HG02623 (cell line): ENCODE measurements at regions not wholly inside any gene's neighbourhood (a gene's known extent, or its start where the extent isn't known, plus 50 kb on each side); places are given as distances from the start of the nearest gene placed in this dataset.

Source experiments
- ATAC-seq: cut with Tn5 transposase; IDR thresholded peaks from one replicate; pipeline ENCODE4 v1.9.1; 2021; ENCODE audit warnings: moderate library complexity; ENCODE audit not compliant: unreplicated experiment

DNA sequence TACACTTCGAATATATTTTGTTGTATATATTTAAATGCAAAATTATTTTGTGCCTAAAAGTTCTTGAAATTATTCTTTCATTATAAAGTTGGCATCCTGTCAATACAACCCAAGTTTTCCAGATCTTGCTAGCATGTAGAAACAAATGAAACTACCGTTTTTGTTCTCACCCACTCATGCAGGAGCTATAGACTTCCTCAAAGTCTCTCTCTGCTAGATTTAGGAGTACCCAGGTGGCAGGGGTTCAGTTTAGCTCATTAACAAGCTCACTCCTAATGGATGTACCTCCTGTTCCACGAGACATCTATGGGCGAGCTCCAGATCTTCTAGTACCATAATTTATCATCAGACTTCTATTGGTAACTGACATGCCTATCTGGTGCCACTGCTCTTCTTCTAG is 390.2 kb upstream of the POU3F1 start:
- no peak for ATAC-seq

DNA sequence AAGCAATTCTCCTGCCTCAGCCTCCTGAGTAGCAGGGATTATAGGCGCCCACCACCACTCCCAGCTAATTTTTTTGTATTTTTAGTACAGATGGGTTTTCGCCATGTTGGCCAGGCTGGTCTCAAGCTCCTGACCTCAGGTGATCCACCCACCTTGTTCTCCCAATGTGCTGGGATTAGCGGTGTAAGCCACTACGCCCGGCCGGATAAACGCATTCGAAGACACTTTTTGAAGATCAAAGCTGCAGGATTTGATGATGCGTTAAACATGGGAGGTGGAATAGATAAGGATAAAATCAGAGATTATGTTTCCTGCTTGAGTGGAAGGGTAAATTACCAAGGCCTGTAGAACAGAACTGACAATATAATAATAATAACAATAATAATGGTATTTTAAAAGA is 389.4 kb upstream of the POU3F1 start:
- ATAC-seq = no peak

DNA sequence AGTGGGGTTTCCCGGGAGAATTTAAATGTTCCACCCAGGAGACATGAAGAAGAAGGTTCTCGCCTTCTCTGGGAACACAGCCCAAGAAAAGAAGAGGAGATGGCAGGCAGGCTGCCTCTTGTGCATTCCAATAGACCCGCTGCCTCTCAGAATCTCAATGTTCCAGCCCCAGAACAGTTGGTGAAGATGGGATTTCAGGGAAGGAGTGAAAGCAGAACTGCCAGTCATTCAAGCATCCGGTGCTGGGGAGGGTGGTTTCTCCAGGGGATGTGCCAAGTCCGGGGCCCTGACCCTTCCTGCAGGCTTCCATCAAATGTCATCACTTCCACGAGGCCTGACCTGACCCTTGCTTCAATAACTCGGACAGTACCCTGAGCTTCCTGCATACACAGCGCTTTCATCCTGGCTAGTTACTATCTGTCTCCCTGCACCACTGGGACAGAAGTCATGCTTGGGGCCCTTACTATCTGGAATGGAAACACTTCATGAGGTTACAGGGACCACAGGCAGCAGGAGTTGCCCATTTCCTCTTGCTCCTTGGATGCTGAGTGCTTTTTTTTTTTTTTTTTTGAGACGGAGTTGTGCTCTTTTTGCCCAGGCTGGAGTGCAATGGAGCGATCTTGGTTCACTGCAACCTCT is 386.6 kb upstream of the POU3F1 start:
- no peak for ATAC-seq

DNA sequence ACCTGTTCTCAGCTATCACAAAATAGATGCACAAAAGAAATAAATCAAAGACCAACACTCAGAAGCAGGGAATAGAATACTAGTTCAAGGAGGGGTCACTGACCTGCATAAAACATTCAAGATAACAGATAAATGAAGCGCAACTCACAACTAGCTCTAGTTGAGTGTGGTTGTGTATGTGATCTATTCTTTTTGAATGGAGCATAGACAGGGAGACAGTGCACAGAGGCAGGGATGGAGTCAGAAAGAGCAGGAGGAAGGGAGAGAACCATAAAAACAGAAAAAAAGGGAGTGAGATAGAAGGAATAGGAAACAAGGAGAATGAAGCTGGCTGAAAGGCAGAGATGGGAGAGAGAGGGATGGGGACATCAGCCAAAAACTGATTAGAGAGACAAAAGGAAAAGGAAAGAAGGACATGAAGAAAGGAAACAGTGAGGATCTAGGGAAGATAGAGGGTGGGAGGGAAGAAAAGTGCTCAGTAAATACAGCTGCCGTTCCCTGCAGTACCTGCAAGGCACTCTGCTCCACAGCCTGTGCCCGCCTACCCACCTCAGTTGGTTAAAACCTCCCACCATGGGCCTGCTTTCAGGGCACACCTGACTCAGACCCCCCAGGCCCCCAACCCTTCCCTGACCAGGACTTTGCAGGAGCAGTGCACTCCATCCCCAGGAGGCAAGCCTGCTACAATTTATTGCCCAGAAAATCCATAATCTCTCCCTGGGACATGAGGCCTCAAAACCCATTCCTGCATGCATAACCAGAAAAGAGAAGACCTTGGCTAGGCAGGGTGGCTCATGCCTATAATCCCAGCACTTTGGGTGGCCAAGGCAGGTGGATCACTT is 385.2 kb upstream of the POU3F1 start:
- ATAC-seq = no peak

DNA sequence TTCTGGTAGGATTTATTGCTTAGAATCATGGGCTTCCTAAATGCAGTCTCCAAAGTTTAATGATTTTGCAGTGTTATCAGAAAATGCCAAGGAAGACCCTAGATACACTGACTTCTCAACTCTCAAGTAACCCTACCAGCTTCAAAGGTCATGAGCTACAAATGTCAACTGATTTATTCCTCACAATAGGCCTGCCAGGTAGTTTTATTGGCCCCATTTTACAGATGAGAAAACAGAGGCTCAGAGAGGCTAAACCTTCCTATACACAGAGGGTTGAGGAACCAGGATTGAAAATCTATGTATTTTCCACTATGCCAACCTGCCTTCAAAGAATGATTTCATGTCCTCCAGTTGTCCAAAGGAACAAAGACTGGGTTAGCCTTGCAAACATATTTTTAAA is 384.4 kb upstream of the POU3F1 start:
- no peak for ATAC-seq

DNA sequence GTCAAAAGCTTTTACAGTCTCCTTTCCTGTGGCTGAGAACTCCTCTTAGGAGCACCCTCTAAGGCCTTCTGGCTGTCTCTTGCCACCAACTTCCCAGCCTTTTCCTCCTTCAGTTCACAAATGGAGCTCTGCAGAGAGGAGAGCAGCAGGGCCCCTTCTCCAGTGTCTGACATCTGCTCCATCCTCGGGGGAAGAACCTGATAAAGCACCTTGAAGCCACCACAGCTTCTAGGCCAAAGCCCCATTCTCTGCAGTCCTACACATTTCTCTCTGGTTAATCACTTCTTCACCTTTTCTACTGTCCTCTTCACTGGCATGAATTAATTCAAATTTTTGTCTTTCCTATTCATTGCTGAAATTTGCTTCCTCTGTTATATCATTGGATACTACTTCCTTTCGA is 378.1 kb upstream of the POU3F1 start:
- no peak for ATAC-seq

DNA sequence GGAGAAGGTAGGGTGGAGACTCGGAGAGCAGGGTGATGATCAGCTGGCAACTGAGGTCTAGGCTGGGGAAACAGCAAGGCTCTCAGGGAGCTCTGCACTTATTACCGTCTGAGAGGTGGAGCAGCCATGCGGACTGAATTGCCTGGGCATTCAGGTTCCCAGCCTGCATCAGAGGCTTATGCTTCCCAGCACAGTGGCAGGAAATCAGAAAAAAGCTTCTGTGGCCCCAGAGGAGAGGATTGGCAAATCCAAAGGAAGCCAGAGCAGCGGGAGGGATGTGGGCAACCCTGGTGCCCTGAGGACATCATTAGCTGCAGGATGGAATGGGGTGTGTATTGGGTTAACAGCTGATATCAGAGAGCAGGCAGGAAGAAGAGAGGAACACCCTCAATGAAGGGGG is 374.1 kb upstream of the POU3F1 start:
- ATAC-seq = no peak

DNA sequence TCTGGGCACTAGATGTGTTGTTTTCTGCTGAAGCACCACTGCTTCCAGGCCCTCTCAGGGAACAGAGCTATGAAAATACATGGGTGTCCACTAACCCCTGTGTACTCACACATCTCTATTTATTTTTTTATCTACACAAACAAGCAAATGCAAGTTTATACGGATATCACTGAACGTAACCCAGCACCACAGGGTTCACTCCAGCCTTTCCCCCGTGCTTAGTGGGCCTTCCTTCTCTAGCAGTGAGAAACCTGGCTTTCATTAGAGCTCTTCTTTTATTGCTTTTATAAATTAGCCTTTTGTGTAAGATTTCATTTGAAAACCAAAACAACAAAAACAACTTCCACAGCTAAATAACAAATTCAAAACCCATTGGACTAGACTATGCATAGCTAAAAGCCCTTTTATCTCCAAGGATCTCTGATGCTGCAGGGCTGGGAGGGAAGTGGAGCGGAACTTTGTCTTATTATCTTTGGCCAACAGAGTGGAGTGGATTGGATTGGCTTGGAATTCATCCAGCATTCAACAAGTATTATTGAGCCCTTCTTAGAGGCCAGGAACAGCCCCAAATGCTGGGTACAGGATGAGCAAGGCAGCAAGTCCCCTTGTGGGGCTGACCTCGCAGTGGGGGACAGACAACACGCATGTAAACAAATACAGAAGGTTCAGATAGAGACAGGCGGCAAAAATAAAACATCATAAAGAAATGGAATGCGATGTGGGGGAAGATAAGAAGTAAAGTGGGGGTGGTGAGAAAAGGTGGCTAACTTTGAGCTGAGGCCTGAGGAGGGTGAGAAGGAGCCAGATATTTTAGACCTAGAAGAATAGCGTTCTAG is 371.8 kb upstream of the POU3F1 start:
- no peak for ATAC-seq

DNA sequence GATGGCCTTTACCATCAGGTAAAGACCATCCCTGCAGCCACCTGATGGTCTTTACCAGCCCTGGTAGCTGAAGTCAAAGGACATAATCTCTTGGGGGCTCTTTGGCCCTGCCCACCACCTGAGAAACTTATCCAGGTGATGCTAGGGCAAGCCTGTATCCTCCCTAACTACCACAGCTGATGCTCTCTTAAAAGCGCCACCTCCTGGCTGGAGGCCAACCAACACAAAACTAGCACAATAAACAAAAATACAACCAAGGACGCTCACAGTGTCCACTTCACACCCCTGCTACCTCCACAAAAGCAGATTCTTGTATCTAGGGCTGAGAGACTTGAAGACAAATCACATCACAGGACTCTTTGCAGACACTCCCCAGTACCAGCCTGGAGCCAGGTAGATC is 357.1 kb upstream of the POU3F1 start:
- ATAC-seq = no peak

DNA sequence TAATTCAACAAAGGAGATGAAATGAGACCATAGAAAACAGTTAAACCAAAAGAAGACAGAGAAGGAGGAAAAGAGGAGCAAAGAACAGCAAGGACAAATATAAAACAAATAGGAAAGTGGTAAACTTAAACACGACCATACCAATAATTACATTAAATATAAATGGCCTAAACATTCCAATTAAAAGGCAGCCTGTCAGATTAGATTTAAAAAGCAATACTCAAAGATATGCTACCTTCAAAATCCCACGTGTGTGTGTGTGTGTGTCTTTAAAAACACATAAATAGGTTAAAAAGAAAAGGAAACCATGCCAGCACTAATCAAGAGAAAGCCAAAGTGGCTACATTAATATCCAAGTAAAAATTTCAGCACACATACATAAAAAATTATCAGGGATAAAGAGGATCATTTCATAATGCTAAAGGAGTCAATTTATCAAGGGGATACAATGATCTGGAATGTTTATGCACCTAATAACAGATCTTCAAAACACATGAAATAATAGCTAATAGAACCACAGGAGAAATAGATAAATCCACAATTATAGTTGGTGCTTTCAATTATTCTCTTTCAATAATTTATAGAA is 355.7 kb upstream of the POU3F1 start:
- ATAC-seq = no peak

DNA sequence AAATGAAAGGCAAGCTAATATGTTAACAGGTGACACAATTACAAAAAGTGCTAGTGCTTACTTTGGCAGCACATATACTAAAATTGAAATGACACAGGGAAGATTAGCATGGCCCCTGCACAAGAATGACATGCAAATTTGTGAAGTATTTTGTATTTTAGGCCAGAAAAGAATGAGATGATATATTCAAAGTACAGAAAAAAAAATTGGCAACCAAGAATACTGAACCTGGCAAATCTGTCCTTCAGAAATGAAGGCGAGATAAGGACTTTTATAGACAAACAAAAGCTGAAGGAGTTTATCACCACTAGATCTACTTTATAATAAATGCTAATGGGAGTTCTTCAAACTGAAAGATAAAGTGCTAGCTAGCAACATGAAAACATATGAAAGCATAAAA is 350.0 kb upstream of the POU3F1 start:
- ATAC-seq = no peak

DNA sequence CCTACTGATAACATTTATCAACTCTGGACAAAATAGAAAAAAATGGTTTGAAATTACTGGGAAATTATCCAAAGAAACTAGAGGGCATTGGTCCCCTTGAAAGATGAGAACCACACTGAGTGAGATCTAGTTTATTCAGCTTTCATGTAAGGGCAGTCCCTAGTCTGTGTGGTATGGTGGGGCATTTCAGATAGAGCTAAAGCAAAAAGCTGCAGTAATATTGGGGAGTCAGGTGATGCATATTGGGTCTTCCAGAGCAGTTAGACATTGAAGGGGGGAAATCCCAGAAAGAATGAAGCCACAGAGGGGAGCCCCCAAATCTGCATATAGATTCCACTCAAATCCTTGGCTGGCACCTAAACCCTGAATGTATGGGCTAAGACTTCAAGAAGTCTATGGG is 347.7 kb upstream of the POU3F1 start:
- no peak for ATAC-seq

DNA sequence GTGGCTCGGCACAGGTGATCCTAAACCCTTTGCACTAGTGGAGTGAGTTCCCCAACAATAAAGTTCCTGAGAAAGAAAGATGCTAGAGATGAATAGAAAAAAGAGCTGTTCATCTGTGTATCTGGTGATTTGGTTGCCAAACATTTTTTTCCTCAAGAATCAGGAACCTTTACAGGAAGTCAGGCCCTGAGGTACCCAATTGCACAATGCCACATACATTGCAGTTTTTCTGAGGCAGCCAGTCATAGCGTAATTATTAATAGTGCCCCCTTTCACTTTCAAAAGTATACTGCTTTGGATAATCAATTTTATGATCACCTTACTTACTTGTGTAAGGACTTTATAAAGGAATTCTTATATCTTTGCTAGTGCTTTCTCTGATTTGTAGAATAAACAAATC is 346.3 kb upstream of the POU3F1 start:
- no peak for ATAC-seq

DNA sequence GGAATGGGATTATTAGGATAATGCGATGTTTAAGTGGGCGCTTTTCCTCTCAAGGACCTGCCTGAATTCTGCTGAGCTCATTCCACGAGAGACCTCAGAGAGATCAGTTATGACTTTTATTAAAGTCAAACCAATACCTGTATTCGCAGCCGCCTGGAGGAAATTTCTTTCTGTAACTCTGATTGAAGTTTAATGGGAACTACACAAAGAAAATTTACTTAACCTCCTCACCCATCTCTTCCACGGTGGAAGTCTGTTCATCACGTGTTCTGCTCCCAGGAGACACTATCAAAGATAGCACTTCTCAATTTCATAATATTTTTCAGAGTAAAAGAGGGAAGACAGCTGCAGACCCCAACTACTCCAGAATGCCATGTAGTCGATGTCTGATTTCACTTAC is 334.7 kb upstream of the POU3F1 start:
- ATAC-seq = no peak

DNA sequence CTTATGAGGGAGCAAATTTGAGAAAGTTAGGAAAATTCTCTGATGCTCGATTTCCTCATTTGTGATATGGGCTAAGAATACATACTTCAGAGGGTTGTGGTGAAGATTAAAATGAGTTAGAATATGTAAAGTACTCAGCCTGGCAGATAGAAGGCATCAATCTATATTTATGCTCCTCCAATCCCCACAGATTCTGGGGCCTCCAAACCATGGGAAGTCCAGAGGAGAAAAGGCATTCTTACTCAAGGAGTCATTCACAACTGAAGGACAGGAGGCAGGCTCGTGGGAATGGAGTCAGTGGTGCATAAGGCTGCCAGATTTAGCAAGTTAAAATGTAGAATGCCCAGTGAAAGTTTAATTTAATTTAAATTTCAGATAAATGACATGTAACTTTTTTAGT is 330.0 kb upstream of the POU3F1 start:
- no peak for ATAC-seq

DNA sequence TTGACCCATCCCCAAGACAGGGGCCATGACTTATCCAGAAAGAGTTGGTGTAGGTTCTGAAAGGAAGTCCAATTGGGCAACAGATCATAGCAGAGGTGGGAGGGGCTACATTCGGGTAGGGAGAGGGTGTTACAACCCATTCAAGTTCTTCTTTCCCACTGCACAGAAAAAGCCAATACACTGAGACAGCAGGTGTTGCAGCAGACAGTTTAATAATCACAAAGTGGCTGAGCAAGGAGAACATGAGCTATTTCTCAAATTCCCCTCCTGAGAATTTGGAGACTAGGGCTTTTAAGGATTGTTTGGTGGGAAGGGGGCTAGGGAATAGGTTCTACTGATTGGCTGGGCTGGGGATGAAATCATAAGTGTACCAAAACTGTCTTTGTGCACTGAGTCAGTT is 328.4 kb upstream of the POU3F1 start:
- ATAC-seq = no peak

DNA sequence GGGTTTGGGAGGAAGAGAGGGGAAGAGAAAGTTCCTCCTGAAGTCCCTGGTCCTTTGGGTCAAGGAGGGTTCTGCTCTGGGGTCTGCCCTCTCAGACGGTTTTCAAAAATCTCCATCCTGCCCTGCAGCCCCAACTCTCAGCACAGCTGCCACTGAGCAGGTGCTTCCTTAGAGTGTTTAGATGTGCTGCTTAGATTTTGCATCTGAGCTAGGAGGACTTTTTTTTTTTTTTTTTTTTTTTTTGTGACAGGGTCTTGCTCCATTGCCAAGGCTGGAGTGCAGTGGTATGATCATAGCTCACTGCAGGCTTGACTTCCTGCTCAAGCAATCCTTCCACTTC is 324.9 kb upstream of the POU3F1 start:
- no peak for ATAC-seq

DNA sequence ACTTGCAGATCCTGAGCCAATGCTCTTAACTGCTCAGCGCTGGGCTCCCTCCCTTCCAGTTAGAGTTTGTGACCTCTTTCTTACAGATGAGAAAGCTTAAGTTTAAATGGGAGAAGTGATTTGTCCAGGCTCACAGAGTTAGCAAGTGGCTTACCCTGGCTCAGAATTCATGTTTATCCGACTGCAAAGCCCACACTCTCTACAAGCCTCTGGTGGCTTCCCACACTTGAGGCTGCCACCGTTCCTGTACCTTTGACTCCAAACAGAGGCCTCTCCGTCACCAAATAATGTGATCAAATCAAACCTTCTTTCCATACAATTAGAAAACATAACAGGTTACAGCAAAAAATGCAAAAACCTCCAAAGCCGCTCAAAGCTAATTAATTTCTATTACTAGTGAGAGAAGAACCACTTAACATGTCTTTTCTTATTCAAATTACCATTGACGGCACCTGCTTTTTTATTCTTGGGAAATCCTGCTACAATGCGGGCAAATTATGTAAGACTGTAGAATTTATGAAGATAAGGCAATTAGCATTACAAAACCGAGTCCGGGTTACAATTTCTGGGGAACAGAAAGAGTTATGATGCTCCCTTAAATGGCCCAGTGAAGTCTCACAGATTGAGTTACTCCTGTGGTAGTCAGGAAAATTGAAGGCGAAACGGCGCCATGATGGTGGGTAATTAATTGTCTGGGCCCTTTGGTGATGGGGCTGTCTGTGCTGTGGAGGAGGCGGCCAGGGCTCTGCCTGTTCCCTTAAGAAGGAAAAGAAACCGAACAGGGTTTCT is 324.3 kb upstream of the POU3F1 start:
- no peak for ATAC-seq

DNA sequence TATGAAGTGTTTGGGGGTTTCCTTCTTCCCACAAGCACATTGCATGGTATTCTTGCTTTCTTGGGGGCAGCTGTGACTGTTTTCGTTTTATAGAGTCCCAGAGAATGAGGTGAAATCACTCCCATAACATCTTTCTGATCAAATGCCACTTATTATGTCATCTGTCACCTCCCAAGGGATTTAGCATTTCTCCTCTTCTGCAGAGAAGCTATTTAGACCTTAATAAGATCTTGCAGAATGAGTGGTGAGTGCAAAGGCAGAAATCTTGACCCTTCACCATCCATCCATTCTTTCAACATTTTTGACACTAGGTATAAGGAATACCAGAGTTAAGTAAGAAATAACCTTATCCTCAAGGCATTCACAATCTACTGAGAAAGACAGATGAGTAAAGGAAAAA is 318.6 kb upstream of the POU3F1 start:
- ATAC-seq = no peak

DNA sequence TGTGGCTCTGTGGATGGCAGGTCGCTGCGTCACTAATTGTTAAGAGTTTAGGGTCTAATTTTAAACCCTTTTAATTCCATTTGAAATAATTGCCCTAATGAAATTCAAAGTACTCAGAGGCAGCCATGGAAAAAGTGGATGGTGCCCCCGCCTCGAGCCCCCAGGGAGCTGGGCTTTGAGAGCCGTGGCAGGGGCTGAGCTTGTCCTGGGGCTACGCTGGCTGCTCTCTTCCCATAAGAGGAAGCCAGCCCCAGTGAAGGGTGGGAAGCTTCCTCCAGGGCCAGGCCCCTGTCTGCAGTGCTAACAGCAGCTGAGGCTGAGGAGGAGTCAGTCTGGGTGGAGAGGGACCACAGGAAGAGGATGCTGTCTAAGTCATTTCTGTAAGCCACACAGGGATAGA is 315.0 kb upstream of the POU3F1 start:
- no peak for ATAC-seq

DNA sequence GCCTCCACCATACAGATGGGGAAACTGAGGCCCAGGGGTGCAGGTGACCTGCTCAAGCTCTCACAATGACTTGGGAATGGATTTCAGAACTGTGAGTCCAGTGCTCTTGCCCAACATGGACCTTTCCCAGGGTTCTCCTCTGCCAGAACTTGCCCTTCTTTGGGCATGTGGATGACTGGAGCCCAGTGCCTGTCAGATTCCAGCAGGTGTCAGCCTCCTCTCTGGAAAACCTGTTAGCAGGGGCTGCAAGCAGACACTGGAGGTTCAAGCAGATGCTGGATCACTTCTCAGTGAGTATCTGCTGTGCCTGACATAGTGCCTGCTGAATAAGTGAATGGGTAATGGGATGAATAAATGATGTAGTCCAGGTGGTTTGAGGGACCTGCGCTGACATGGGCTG is 314.2 kb upstream of the POU3F1 start:
- no peak for ATAC-seq
